GM12865 (cell line): ENCODE measurements at regions not wholly inside any gene's neighbourhood (a gene's known extent, or its start where the extent isn't known, plus 50 kb on each side); places are given as distances from the start of the nearest gene placed in this dataset.

Experiments
- DNase-seq: peaks from one replicate; pipeline ENCODE4 v3.0.0; 2010; ENCODE audit warnings: low read depth
- H3K4me3 ChIP-seq: 2 replicates; pipeline ENCODE4 v1.5.1; 2011; ENCODE audit warnings: mild to moderate bottlenecking, low read depth, low read length, control low read depth
- TF ChIP-seq, protein P1 (sequence below): IDR thresholded peaks from 2 replicates; pipeline ENCODE4 v1.5.1; 2011; ENCODE audit warnings: low read length, control low read depth, low read depth, inconsistent platforms; ENCODE audit not compliant: insufficient read depth; ENCODE audit errors: missing control alignments

GRCh38 chr4:117800636-117801035, 233.7 kb upstream of the NDST3 start:
- no peak for DNase-seq
- H3K4me3 ChIP-seq, result no peak overlapping the region
- TF ChIP-seq, protein P1, sequence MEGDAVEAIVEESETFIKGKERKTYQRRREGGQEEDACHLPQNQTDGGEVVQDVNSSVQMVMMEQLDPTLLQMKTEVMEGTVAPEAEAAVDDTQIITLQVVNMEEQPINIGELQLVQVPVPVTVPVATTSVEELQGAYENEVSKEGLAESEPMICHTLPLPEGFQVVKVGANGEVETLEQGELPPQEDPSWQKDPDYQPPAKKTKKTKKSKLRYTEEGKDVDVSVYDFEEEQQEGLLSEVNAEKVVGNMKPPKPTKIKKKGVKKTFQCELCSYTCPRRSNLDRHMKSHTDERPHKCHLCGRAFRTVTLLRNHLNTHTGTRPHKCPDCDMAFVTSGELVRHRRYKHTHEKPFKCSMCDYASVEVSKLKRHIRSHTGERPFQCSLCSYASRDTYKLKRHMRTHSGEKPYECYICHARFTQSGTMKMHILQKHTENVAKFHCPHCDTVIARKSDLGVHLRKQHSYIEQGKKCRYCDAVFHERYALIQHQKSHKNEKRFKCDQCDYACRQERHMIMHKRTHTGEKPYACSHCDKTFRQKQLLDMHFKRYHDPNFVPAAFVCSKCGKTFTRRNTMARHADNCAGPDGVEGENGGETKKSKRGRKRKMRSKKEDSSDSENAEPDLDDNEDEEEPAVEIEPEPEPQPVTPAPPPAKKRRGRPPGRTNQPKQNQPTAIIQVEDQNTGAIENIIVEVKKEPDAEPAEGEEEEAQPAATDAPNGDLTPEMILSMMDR, result no peak

GRCh38 chr4:117801756-117802155, 232.5 kb upstream of the NDST3 start:
- H3K4me3 ChIP-seq, result no peak overlapping the region
- TF ChIP-seq, protein P1, result no peak
- no peak for DNase-seq

GRCh38 chr4:117811731-117812130, 222.6 kb upstream of the NDST3 start:
- TF ChIP-seq, protein P1, result no peak
- DNase-seq, result no peak

GRCh38 chr4:117814277-117815246, 219.7 kb upstream of the NDST3 start:
- H3K4me3 ChIP-seq, result no peak overlapping the region
- DNase-seq, result no peak
- TF ChIP-seq, protein P1, result no peak

More at GRCh38 chr4:117811731-117812130, 222.6 kb upstream of the NDST3 start:
- no peak overlapping the region for H3K4me3 ChIP-seq

GRCh38 chr4:117817301-117817700, 217.0 kb upstream of the NDST3 start:
- no peak overlapping the region for H3K4me3 ChIP-seq
- no peak for DNase-seq
- TF ChIP-seq, protein P1, result no peak

DNA sequence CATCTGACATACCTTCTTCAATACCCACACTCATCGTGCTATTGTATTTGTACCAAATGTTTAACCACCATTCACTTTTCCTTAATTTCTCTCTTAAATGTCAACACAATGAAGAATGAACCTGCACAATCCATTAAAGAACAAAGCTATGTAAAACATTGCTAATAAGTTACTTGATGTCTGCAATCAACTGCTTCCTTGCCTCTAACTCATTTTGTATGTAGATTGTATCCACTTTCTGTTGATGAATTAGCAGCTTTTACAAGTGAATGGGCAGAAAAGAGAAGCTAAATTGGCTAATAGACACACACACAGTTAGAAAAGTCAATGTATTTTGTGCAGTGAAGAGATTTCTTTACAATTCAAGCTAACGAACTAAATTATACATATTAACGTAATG, 212.5 kb upstream of the NDST3 start:
- TF ChIP-seq, protein P1, result no peak
- no peak overlapping the region for H3K4me3 ChIP-seq
- no peak for DNase-seq
